Memory B cell (primary cell): ENCODE measurements at regions not wholly inside any gene's neighbourhood (a gene's known extent, or its start where the extent isn't known, plus 50 kb on each side); places are given as distances from the start of the nearest gene placed in this dataset.

Source experiments
- ATAC-seq: fragments of 150-1000 bp; cut with Tn5 transposase; 2 replicates; pipeline ENCODE4 v1.10.0; 2021; ENCODE audit warnings: low read depth, mild to moderate bottlenecking, moderate library complexity
- DNase-seq, 2 donors: peaks; one replicate each; pipeline ENCODE4 v3.0.0; 2022; ENCODE audit warnings: low spot score in 2 of 2
- H3K27ac Mint-ChIP-seq: one replicate; pipeline ENCODE4 v1.8.0; 2022; ENCODE audit warnings: mild to moderate bottlenecking, moderate library complexity, mixed read lengths
- H3K27me3 Mint-ChIP-seq: one replicate; pipeline ENCODE4 v1.8.0; 2022; ENCODE audit warnings: mixed read lengths
- H3K36me3 Mint-ChIP-seq: one replicate; pipeline ENCODE4 v1.8.0; 2022; ENCODE audit warnings: mild to moderate bottlenecking, mixed read lengths
- H3K4me1 Mint-ChIP-seq: one replicate; pipeline ENCODE4 v1.8.0; 2022; ENCODE audit warnings: mixed read lengths
- H3K4me3 Mint-ChIP-seq: one replicate; pipeline ENCODE4 v1.8.0; 2022; ENCODE audit warnings: mild to moderate bottlenecking, moderate library complexity, mixed read lengths
- H3K9me3 Mint-ChIP-seq: one replicate; pipeline ENCODE4 v1.8.0; 2022; ENCODE audit warnings: mixed read lengths

DNA sequence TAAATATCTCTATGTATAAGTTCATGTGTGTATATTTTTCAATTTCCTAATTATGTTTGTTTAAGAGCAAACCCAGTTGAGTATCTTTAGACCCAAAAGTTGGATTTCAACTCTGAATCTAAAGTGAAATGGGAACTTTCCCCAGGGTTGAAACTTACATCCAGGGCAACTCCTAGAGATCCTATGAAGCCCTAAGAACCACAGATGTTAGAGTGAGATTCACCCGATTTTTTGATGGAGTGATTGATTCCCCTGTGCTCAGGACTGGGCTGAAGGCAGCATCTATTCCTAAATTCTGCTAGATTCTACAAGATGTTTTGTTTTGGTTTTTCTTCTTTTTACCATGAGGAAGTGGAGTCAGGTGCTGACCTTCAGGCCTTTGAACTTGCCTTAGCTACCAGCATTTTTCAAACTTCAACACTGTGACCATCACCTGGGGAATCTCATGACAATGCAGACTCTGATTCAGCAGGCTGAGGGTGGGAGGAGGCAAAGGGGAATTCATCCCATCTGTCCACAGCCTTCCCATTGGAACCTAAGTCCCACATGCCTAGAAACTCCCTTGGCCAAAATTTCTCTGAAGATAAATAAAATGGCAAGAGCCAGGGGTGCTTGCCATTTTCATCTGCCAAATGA lies 145.5 kb downstream of the ETS2 start:
- H3K27ac Mint-ChIP-seq = no peak overlapping the region
- peaks cover 2% of the 10 kb centered on the region for H3K27me3 Mint-ChIP-seq
- no peak for ATAC-seq
- peaks cover 5% of the 10 kb centered on the region for H3K9me3 Mint-ChIP-seq
- H3K4me1 Mint-ChIP-seq = no peaks in the 10 kb centered on the region
- H3K4me3 Mint-ChIP-seq = no peak overlapping the region
- no peaks in the 10 kb centered on the region for H3K36me3 Mint-ChIP-seq
- no peak for DNase-seq

DNA sequence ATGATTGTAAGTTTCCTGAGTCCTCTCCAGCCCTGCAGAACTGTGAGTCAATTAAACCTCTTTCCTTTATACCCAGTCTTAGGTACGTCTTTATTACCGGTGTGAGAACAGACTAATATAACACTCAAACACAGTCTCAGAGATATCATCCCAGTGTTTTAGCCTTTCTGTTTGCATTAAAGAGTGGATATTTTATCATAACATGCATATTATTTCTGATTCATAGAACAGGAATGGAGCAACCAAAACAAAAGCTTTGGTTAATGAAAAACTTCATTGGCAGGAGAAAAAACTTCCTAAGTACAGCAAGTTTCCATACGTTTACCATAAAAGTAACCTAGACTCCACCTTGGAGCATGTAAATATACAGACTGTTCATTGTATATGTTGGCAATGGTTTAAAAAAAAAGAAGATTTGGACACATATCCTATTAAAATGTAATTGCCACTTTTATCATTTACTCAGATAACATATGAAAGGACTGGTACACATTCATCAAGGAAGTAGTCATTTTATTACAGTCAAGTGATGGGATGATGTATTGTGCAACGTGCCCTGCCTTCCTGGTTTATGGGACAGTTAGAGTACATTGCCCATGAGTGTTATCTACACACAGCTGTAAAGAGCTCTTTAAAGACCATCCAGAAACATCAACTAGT lies 144.8 kb downstream of the ETS2 start:
- Mint-ChIP-seq H3K27ac (no peak overlapping the region), H3K4me3 (no peak overlapping the region), H3K27me3 (peaks cover 2% of the 10 kb centered on the region), H3K9me3 (peaks cover 5% of the 10 kb centered on the region), H3K4me1 (no peaks in the 10 kb centered on the region), H3K36me3 (no peaks in the 10 kb centered on the region)
- ATAC-seq (no peak), DNase-seq (no peak)

GRCh38 chr21:38949070-38949380 lies 143.3 kb downstream of the ETS2 start:
- peaks cover 2% of the 10 kb centered on the region for H3K27me3 Mint-ChIP-seq
- peaks cover 5% of the 10 kb centered on the region for H3K9me3 Mint-ChIP-seq
- no peak overlapping the region for H3K4me3 Mint-ChIP-seq
- H3K27ac Mint-ChIP-seq = no peak overlapping the region
- no peak for DNase-seq
- ATAC-seq = no peak
- no peaks in the 10 kb centered on the region for H3K4me1 Mint-ChIP-seq
- H3K36me3 Mint-ChIP-seq = no peaks in the 10 kb centered on the region

GRCh38 chr21:38948377-38949069 lies 142.8 kb downstream of the ETS2 start:
- no peak for DNase-seq
- Mint-ChIP-seq H3K4me1 (no peaks in the 10 kb centered on the region), H3K36me3 (no peaks in the 10 kb centered on the region), H3K9me3 (peaks cover 5% of the 10 kb centered on the region), H3K27me3 (peaks cover 2% of the 10 kb centered on the region), H3K4me3 (no peak overlapping the region), H3K27ac (no peak overlapping the region)
- ATAC-seq = no peak

DNA sequence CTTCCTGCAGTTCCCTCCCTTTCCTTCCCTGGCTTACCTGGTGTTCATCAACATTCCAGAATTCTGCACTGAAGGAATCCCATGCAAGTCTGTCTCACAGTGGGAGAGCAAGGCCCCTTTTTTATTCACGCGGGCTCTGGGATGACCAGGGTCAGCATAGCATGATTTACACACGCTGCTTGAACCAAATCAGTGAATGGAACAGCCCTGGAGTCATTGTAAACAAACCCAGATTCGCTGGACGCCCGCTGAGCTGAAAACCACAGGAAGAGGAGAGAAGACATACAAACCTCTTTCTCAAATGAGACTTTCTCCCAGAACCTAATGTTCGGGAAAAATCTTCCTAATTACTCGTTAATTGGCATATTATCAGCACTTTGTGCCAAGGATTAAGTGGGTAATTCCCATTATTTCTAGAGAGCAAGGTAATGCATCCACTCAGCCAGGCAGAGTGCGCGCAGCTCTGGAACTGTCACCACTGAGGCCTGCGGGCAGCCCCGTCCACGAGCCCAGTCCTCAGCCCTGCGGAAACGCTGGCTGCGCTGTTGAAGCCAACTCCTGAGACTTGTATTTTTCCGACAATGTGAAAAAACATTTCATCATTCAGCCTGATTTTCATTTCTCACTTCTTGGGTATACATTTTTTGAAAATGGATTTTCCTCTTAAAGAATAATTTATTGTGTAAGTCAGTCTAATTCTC lies 140.0 kb downstream of the ETS2 start:
- Mint-ChIP-seq H3K27me3 (peaks cover 2% of the 10 kb centered on the region), H3K4me3 (no peak overlapping the region), H3K27ac (no peak overlapping the region), H3K4me1 (no peaks in the 10 kb centered on the region), H3K36me3 (no peaks in the 10 kb centered on the region), H3K9me3 (peaks cover 8% of the 10 kb centered on the region)
- no peak for ATAC-seq
- DNase-seq = no peak

DNA sequence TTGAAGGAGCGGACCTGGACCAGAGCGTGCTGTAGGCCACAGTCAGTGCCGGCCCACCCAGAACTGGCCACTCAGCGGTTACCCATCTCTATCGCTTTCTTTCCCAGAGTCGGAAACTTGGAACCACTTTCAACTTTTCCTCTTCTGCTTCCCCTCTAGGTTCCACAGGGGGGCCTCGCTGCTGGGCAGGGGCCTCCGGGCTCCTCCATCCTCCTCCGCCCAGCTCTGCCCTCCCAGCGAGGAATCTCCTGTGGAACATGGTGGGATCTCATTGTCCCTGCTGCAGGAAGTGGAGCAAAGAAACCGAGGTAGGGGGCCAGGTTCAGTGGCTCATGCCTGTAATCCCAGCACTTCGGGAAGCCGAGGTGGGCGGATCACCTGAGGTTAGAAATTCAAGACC lies 139.2 kb downstream of the ETS2 start:
- no peaks in the 10 kb centered on the region for H3K4me1 Mint-ChIP-seq
- ATAC-seq (no peak), DNase-seq (no peak)
- no peak overlapping the region for H3K27ac Mint-ChIP-seq
- H3K9me3 Mint-ChIP-seq = peaks cover 2% of the 10 kb centered on the region
- no peak overlapping the region for H3K4me3 Mint-ChIP-seq
- H3K36me3 Mint-ChIP-seq = no peaks in the 10 kb centered on the region
- peaks cover 2% of the 10 kb centered on the region for H3K27me3 Mint-ChIP-seq

DNA sequence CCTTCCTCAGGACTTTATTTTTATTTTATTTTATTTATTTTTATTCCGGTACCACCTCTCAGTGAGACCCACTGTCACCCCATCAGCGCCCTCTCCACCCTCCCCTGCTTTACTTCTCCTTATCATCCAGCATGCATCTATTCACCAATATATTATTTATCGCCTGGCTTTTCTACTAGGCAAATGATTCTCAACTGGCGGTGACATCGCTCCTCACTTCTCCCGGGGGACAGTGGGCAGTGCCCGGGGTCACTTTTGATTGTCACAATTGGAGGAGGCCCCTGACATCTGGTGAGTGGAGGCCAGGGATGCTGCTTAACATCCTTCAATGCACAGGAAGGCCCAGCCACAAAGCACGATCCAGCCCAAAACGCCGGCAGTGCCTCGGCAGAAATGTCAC lies 138.7 kb downstream of the ETS2 start:
- H3K36me3 Mint-ChIP-seq = no peaks in the 10 kb centered on the region
- no peaks in the 10 kb centered on the region for H3K4me1 Mint-ChIP-seq
- H3K4me3 Mint-ChIP-seq = no peak overlapping the region
- H3K9me3 Mint-ChIP-seq = peaks cover 2% of the 10 kb centered on the region
- H3K27ac Mint-ChIP-seq = no peak overlapping the region
- peaks cover 2% of the 10 kb centered on the region for H3K27me3 Mint-ChIP-seq
- DNase-seq (no peak), ATAC-seq (no peak)

GRCh38 chr21:38942748-38943211 lies 137.1 kb downstream of the ETS2 start:
- no peak overlapping the region for H3K27ac Mint-ChIP-seq
- H3K4me1 Mint-ChIP-seq = no peaks in the 10 kb centered on the region
- H3K4me3 Mint-ChIP-seq = no peak overlapping the region
- no peak for DNase-seq
- peaks cover 4% of the 10 kb centered on the region for H3K27me3 Mint-ChIP-seq
- H3K9me3 Mint-ChIP-seq = peaks cover 2% of the 10 kb centered on the region
- ATAC-seq = no peak
- no peaks in the 10 kb centered on the region for H3K36me3 Mint-ChIP-seq

- Mint-ChIP-seq H3K9me3 (peaks cover 2% of the 10 kb centered on the region), H3K27me3 (peaks cover 6% of the 10 kb centered on the region), H3K4me1 (no peaks in the 10 kb centered on the region), H3K4me3 (no peak overlapping the region), H3K27ac (no peak overlapping the region), H3K36me3 (no peaks in the 10 kb centered on the region)
- ATAC-seq = no peak
- no peak for DNase-seq
Observed at GRCh38 chr21:38938769-38939168, 133.0 kb downstream of the ETS2 start.

DNA sequence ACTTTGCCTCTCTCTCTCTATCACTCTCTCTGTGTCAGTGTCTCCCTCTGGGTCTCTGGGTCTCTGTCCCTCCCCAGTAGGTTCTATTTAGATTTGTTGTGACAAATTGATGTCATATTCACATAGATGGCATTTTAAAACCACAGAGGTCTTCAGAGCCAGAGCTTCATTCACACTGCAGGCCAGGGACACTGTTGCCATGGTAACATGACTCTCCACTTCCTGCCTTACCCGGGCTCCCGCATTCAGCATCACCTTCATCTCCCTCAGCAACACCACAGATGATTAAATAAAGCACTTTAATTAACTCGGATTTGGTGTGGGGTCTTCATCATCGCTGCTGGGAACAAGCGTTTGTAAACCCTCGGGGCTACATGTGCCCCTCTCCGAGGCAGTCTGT lies 132.6 kb downstream of the ETS2 start:
- Mint-ChIP-seq H3K27ac (no peak overlapping the region), H3K4me1 (no peaks in the 10 kb centered on the region), H3K4me3 (no peak overlapping the region), H3K9me3 (peaks cover 2% of the 10 kb centered on the region), H3K36me3 (no peaks in the 10 kb centered on the region), H3K27me3 (peaks cover 6% of the 10 kb centered on the region)
- no peak for ATAC-seq
- DNase-seq = no peak

DNA sequence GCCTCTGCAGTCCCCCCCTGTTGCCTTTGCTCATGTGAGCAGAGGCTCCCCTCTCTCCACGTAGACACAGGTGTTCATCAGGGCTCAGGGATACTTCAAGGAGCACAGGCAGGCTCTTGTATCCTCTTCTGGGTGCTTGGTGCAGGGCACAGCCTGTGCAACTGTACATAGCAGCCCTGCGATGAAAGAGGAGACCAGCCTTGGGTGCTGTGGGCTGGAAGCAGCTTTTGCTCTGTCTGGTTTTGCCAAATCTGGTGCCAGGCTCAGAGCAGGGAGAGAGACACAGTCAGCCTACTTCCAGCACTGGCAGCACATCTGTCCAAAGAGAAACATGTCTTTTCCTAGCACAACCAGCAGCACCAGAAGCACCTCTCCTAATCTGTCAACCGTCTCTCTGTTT lies 132.1 kb downstream of the ETS2 start:
- peaks cover 6% of the 10 kb centered on the region for H3K27me3 Mint-ChIP-seq
- H3K4me3 Mint-ChIP-seq = no peak overlapping the region
- no peak for DNase-seq
- peaks cover 2% of the 10 kb centered on the region for H3K9me3 Mint-ChIP-seq
- no peaks in the 10 kb centered on the region for H3K4me1 Mint-ChIP-seq
- ATAC-seq = no peak
- H3K27ac Mint-ChIP-seq = no peak overlapping the region
- no peaks in the 10 kb centered on the region for H3K36me3 Mint-ChIP-seq

DNA sequence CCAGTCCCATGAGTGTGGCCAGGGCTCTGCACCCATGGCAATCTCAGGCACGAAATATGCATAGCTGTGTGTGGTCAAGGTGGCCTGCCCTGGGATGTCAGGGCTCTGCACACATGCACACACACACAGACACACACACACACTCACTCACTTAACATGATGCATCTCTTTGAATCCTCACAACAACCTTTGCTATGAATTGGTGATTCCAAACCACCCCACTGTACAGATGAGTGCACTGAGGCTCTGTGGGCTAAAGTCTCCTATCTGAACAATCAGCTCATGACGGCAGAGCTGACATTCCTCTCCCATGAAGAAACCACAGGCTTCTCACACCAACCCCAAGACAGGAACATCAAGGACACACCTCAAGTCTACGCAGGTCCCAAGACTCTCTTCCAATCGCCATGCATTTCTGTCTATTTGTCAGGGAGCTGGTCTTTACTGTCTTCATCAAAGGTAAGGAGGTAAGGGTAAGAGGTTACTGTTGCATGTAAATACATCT lies 131.6 kb downstream of the ETS2 start:
- no peak overlapping the region for H3K4me3 Mint-ChIP-seq
- DNase-seq (no peak), ATAC-seq (no peak)
- peaks cover 2% of the 10 kb centered on the region for H3K9me3 Mint-ChIP-seq
- H3K27me3 Mint-ChIP-seq = peaks cover 6% of the 10 kb centered on the region
- H3K4me1 Mint-ChIP-seq = no peaks in the 10 kb centered on the region
- no peaks in the 10 kb centered on the region for H3K36me3 Mint-ChIP-seq
- no peak overlapping the region for H3K27ac Mint-ChIP-seq

DNA sequence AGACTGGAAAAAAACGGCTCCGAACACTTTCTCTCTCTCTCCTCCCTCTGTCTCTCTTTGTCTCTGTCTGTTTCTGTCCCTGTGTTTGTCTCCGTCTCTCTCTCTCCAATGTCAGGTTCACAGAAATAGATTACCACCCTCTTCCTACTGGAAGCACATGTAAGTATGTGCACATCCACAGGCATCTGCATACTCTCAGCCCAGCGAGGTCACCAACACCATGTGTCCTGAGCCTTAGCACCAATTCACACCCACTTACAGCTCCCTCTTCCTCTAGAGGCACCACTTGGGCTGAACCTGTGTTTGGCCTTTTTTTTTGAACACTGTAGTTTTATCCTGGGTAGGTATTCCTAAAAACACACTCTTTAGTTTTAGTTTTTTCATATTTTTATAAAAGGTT lies 130.5 kb downstream of the ETS2 start:
- ATAC-seq (no peak), DNase-seq (no peak)
- Mint-ChIP-seq H3K9me3 (no peaks in the 10 kb centered on the region), H3K4me3 (no peak overlapping the region), H3K27me3 (peaks cover 5% of the 10 kb centered on the region), H3K27ac (no peak overlapping the region), H3K36me3 (no peaks in the 10 kb centered on the region), H3K4me1 (no peaks in the 10 kb centered on the region)

DNA sequence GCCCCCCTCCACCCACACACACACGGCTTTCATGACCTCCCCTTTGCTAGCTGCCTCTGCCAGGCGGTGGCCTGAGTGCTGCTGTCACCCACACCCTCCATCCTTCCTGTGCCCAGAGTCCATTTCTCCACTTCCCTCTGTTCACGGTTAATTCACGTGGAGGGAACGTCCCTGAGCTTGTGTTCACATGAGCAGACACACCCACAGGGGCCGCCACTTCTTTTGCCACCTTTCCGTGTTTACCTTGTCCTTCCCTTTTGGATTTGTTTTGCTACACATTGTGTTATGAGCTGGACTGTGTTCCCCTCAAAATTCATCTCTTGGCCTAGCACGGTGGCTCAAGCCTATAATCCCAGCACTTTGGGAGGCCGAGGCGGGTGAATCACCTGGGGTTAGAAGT lies 128.0 kb downstream of the ETS2 start:
- Mint-ChIP-seq H3K4me1 (no peaks in the 10 kb centered on the region), H3K9me3 (peaks cover 4% of the 10 kb centered on the region), H3K27ac (no peak overlapping the region), H3K4me3 (no peak overlapping the region), H3K27me3 (peaks cover 5% of the 10 kb centered on the region), H3K36me3 (peaks cover 2% of the 10 kb centered on the region)
- no peak for ATAC-seq
- DNase-seq = no peak
